Fibroblast of peridontal ligament (primary cell): ENCODE measurements at regions not wholly inside any gene's neighbourhood (a gene's known extent, or its start where the extent isn't known, plus 50 kb on each side); places are given as distances from the start of the nearest gene placed in this dataset.
"Not testable (repeated sequence)": the region's sequence is repeated elsewhere in the genome, so short reads cannot be mapped to it uniquely, and the experiment has no call there.

Source experiments
- DNase-seq: peaks from one replicate; pipeline ENCODE4 v3.0.0-alpha.2; 2010; ENCODE audit errors: extremely low read depth

DNA sequence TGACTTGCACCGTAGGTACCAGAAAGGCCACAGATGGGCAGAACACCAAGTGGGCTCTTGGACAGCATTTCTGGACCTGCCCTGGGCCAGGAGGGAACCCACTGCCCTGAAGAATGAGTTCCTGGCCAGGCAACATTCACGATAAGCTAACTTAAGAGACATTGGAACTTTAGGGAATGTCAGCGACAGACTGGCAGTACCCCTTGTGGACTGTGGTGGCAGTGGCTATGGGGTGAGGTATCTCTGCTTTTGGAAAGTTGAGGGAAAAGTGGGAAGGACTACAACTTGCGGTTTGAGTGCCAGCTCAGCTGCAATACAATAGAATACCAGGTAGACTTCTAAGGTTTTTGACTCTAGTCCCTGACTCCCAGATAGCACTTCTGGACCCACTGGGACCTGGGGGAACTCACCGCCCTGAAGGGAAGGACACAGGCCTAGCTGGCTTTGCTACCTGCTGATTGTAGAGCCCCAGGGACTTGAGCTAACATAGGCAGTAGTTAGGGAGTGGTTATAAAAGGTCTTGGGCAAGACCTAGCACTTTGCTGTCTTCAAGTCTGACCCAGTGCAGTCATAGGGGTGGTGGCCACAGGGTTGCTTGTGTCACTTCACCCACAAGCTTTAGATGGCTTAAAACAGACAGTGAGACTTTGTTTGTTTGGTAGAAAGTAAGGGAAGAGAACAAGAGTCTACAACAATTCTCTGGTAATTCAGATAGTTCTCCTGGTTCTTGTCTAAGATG, 617.6 kb downstream of the COL12A1 start:
- DNase-seq: no peak

DNA sequence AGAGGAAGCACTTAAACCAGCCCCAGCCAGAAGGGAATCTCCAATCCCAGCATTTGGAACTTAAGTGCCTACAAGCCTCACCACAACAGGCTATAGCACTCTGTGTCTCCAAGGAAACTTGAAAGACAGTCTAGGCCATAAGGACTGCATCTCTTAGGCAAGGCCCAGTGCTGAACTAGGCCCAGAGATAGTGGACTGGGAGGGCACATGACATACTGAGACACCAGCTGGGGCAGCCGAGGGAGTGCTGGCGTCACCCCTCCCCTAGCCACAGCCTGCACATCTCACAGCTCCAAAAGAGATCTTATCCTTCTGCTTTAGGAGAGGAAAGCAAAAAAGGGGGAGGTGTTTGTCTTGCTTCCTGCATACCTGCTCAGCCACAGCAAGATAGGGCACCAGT, 618.5 kb downstream of the COL12A1 start:
- DNase-seq: no peak

DNA sequence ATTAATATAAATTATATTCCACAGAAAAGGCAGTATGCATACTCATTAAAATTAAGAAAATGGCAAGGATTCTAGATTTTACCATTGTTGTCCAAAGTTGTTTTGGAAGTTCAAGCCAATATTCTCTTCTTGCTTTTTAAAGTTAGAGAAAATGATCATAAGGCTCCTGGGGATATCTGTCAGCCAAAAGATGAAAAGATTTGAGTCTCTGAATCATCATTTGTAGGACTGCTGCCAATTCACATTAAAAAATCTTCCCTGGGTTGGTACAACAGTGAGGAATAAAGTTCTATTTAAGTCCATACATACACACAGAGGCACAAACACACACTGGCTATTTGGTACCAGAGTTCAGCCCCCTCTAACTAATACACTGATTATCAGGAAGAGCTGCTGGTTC, 620.1 kb downstream of the COL12A1 start:
- DNase-seq: peak; percentile 73

DNA sequence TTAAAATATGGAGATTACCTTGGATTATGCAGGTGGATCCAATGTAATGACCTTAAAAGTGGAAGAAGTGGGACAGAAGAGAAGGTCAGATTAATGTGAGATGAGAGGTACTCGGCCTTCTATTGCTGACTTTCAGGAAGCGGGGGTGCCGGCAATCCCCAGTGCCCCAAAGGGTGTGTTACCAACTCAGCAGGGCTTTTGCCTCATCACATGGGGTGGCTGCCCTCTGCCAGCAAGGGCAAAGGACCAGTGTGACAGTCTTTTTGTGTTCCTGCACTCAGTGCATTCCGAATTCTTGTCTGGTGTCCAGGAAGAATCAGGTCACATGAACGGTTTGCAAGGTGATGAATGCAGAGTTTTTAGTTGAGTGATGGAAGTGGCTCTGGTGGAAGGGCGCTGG, 624.2 kb downstream of the COL12A1 start:
- no peak for DNase-seq

DNA sequence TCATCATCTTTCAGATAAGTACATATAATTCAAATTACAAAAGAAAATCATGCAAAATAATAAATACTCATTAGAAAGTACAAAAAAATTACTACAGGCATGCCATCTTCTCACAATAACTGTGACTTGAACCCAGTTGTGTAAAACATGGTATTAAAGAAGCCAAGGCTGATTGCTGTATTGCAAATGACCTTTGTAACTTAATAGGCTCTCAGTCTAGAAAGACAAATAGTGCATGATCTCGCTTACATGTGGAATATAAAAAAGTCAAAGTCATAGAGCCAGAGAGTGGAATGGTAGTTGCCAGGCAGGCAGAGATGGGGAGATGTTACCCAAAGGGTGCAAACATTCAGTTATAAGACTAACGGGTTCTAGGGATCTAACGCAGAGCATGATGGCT, 626.1 kb downstream of the COL12A1 start:
- no peak for DNase-seq

DNA sequence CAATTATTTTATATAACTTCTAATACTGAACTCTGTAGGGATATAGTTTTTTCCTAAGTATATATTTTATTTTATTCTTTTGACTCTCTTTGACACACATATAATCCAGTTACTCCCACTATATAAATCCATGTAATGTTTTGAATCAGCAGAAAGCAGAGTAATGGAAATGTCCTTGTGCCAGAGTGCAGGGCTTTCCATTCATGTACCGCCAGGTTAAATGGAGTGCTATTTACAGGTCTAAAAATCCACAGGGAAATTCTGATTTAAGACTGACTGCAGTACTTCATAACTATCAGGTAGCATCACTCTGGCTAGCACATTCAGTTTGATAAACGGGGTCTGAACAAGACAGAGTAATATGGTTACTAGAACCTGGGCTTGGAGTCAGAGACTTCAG, 626.8 kb downstream of the COL12A1 start:
- no peak for DNase-seq

DNA sequence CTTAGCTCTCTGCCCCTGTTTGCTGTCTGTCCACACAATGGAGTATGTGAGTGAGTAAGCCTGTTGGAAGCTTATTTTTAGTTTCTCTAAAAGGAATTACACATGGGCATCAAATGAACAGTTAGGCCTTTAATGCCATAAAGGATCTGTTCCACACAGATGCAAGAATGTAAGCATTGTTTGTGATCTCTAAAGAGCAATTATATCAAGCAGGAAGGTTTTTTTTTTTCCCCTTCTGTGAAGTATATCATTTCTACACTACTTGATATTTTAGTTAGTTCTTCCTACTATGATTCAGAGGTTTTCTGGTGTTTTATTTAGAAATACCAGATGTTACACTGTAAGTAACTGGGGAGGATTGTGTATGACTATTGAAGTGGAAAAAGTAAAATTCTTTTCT, 627.5 kb downstream of the COL12A1 start:
- peak; percentile 95 for DNase-seq

DNA sequence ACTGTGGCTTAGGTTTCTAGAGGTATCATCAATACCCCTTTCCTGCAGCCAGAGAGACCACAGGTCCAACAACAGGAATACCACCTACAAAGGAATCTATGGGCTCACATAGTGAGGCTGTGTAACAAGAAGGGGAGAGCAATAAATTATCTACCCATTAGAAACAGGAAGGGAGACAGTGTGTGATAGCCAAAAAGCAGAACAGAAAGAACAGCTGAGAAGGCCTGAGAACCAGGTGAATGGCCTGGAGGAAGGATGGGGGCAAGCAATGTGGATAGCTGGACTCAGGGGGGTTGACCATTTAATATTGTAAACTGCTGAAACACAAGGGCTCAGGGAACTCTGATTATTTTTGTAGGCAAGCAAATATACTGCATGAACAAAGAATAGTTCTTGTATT, 628.2 kb downstream of the COL12A1 start:
- DNase-seq: no peak

DNA sequence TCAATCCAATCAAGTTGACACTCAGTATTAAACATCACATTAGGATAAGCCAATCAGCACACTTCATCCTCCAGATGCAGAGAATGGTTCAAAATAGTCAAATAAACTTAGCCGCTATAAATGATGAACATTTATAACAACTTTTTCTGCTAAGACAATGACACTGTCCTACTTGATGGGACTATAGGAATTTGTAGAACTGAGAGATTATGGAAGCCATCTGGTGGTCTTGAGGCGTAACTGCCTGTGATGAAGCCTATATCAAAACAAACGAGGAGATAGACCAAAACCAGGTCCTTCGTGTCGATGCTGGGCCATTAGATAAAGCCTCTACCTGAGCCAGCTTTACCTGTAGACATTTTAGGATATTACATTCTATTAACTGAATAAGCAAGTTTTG, 631.1 kb downstream of the COL12A1 start:
- peak; percentile 33 for DNase-seq

DNA sequence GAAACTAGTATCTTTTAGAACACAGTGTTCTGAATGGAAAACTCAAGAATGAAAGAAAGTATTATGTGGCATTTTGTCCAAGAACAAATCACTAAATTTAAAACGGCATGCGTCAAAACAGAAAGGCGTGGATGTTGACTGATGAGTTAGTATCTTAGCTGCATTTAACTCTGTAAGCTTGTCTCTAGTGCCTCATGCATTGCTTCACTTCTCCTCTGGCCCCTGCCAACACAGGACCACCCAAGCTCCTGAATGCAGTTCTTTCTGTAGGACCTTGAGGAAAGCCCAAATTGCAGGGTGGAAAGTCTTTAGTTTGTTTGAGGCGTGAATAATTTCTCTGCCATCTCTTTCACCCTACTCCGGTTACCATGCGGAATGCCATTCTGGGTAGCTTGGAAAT, 632.2 kb downstream of the COL12A1 start:
- no peak for DNase-seq

DNA sequence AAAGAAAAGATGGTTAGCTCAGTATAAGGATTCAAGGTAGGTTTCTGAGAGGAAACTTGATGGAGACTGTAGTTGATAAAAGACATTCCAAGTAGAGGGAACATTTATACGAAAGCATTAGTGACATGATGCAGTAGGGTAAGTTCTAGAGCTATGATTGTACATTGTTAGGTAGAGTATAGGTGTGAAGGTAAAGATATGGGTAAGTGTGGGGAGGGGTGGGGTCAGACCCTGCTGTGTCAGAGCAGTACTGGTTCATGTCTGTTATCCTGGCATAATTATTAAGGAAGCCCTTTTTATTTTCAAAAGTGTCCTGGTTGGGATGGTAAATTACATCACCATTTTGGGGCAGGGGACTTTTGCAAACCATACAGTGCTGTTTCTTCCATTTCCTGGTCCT, 635.8 kb downstream of the COL12A1 start:
- no peak for DNase-seq

DNA sequence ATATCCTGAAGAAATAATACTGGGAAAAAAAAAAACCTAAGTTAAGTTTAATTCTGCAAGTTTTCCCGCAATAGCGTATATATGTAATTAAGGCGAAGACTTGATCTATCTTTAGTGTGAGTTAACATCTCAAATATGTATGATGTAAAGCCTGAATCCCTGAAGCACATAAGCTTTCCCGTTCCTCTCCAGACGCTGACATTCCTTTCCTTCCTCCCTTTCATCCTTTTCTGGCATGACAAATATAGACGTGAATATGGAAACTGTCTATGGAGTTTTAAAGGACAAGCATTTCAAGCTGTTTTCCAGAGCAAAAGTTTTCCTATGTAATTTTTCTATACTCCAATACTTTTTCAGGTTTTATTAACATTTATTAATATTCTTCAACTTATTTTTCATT, 637.0 kb downstream of the COL12A1 start:
- DNase-seq: peak; percentile 26

DNA sequence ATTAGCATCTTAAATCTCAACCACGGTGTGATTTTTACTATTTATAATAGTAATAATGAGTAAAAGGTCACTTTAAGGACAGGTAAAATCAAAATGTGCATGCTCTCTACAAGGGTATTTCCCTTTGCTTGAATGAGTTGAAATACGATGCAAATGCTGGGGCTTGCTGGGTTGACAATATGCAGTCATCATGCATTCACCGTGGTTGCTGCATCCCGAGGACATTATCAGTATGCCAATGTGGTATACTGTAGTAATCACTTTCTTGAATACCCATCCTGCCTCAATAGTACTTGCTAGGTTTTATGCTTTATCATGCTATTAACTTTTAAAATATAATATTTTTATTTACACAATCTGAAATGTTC, 637.9 kb downstream of the COL12A1 start:
- DNase-seq: not testable (repeated sequence)

DNA sequence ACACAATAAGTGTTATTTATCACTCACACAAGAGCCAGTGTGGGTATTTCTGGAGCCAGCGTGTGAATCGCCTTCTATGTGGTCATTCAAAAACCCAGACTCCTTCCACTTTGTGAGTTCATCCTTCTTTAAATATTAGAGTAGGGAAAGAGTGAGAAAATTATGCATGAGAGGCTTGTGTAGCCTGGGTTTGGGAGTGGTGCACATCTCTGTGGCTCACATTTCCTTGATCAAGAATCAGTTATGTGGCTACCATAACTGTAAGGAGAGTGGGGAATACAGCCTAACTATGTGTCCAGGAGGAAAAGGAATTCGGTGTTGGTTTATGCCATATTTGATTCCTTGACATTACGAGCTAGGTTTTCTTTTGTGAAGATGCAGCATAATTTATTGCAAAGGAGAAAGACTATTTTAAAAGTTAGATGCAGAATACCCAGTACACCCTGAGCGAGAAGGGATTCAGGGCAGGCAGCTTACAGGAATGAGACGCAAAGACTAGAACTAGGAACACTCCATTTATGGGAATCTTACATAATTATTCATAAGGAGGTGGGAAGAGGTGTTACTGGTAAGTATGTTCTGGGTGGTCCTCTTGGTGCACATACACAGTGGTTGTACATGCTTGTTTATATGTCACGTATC, 638.5 kb downstream of the COL12A1 start:
- no peak for DNase-seq

DNA sequence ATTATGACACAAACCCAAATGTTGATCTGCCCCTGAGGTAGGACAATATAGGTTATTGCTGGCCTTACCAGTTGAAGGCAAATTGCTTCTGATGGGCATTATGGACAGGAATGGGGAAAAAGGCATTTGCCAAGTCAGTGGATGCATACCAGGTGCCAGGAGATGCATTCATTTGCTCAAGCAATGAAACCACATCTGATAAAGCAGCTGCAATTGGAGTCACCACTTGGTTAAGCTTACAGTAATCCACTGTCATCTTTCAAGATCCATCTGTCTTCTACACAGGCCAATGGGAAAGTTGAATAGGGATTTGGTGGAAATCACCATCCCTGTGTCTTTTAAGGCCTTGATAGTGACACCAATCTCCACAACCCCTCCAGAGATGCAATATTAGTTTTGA, 648.6 kb downstream of the COL12A1 start:
- no peak for DNase-seq

DNA sequence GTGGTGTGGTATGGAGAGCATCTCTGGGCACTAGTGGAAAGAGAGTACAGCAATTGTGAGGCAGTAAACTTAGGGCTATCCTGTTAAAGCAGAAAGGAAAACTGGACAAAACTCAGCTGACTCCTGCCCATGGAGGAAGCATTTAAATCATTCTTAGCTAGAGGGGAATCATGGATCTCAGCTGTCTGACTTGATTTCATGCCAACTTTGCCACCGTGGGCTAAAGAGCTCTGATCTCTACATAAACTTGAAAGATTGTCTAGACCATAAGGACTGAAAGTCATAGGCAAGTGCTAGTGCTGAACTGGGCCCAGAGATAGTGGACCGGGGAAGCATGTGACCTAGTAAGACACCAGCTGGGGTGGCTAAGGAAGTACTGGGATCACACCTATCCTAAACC, 651.8 kb downstream of the COL12A1 start:
- DNase-seq: no peak

DNA sequence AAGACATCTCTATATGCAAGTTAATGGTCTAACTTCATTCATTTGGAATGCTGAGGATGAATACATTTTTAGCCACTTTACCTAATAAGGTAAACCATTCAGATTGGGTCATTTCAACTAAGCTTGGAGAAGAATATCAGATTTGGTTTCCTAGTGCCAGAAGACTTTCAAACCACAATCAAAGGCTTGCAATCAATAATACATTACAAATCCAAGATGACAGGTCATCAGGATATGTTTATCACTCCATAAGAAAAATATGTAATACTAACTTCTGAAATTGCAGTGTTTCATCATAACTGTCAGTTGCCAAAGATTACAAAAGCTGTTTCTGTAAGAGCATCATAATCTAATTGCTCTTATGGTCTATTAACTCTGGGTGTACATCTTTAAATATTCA, 654.0 kb downstream of the COL12A1 start:
- peak; percentile 94 for DNase-seq

DNA sequence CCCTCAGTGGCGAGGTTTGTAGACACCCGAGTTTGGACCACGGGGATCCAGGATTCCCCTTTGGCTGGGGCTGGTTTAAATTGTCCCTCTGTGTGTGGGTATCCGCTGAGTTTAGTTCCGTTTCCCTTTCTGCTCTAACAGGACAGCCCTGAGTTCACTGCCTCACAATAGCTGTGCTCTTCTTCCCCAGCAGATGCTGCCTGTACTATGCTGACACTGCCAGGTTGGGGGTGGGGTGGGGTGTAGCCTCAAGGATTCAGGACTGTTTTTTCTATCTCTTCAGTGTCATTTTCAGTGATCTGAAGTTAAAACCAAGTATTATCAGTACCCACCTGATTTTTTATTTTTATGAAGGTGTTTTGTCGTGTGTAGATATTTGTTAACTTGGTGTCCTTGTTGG, 655.0 kb downstream of the COL12A1 start:
- DNase-seq: no peak

DNA sequence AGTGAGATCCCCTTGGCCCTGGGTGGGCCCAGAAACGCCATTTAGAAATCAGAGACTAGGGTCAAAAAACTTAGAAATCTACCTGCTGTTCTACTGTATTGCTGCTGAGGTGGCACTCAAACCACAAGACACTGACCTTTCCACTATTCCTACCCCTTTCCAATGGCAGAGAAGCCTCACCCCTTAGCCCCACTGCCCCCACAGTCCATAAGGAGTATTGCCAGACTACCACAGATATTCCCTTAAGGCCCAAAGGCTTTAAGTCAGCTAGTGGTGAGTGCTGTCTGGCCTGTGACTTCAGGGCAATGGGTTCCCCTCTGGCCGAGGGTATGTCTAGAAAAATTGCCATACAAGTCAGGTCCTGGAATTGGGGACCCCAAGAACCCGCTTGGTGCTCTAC, 656.1 kb downstream of the COL12A1 start:
- no peak for DNase-seq

DNA sequence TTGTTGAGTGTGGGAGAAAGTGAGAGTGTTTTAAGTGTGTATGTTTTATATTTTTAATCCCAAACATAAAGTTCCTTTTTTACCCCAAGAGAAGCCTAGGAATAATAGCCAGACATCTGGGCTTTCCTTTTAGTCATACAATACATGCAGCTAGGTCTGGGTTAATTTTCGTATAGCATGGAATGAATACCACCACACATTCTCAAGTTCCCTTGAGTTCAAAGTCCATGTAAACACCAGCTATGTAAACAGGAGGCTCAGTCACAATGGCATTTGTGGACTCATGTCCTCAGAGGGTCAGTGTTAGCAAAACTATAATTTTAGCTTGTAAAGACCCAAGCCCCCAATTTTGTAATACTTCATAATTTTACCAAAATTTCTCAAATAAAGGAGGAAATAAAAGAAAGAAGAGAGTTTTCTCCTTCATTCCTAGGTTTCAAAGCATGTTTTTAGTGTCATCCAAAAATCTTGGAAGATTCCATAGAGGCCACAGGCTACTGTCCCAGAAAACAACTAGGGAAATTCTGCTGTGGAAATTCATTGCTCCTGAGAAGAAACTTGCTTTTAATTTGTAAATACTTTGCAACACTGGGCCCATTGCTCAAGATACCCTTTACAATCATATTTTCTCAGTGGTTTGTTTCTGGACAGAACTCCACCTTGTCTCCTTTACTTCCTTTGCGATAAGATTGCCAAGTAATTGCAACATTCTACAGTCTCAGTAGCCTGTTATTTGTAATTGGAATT, 671.2 kb downstream of the COL12A1 start:
- DNase-seq: peak; percentile 81

DNA sequence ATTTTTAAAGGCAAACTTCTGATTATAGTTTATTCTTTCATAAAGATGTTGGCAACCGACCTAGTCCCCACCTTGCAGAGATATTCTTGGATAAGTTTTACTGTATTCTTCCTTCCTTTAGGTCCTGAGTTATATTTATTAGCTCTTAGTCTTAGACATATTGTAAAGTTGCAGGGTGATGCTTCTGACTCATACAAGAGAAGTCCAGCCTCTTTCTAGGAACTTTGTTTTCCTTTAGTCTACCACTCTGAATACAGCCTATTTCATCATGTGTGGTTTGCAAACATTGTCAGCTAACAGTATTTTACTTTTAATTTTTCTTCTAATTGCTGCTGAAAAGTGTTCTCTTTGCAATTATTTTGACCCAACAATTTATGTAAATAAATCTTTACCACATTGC, 686.7 kb downstream of the COL12A1 start:
- DNase-seq: peak; percentile 78

DNA sequence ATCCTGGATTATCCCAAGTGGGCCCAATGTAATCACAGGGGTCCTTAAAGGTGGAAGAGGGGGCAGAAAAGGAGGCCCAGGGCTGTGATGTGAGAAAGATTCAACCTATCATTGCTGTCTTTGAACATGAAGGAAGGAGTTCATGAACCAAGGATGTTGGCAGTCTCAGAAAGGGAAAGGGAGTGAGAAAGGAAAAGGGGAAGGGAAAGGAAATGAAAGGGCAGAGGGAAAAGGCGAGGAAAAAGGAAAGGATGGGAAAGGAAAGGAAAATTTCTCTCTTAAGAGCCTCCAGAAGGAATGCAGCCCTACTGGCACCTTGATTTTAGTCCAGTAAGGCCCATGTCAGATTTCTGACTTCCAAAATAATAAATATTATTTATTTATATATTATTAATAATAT, 687.8 kb downstream of the COL12A1 start:
- DNase-seq: no peak

DNA sequence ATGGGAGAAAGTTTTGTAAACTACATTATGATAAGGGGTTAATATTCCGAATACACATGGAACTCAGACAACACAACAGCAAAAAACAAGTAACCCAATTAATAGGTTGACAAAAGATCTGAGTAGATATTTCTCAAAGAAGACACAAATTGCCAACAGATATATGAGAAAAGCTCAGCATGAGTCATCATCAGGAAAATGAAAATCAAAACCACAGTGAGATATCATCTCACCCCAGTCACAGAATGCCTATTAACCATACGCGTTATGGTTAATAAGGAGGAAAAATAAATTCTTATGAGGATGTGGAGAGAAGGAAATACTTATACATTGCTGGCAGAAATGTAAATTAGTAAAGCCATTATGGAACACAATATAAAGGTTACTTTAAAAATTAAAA, 695.0 kb downstream of the COL12A1 start:
- DNase-seq: no peak
